Forelimb muscle (tissue), 1 donor: ENCODE measurements at regions not wholly inside any gene's neighbourhood (a gene's known extent, or its start where the extent isn't known, plus 50 kb on each side); places are given as distances from the start of the nearest gene placed in this dataset.
A peak's percentile ranks its signal among the peaks of the same experiment; 100 is the strongest.

Source experiments
- DNase-seq: peaks from one replicate; pipeline ENCODE4 v3.0.0-alpha.2; 2013; ENCODE audit warnings: low read depth

- no peak for DNase-seq
Measured at GRCh38 chr7:18241543-18242231, 214.0 kb upstream of the PRPS1L1 start.

DNA sequence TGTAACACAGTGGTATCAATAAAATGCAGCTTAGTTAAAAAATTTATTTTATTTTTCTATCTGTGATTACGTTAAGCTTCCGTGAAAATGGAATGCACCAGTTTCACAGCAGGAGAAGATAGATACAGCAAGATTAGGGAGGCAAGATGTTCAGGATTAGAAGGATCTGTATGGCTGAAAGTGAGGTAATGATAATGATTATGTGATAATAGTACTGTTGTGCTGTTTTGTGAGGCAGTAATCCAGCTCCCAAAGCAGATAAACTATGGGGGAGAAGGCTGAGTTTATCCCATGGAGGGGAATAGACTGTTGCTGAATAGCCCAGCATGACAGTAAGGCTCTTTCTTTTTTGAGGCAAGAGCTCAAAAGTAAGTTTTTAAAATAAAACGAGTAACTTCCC, 216.1 kb upstream of the PRPS1L1 start:
- no peak for DNase-seq

- DNase-seq, result no peak
Measured at GRCh38 chr7:18250133-18250532, 222.5 kb upstream of the PRPS1L1 start.

- no peak for DNase-seq
Measured at GRCh38 chr7:18257711-18258110, 230.1 kb upstream of the PRPS1L1 start.

DNA sequence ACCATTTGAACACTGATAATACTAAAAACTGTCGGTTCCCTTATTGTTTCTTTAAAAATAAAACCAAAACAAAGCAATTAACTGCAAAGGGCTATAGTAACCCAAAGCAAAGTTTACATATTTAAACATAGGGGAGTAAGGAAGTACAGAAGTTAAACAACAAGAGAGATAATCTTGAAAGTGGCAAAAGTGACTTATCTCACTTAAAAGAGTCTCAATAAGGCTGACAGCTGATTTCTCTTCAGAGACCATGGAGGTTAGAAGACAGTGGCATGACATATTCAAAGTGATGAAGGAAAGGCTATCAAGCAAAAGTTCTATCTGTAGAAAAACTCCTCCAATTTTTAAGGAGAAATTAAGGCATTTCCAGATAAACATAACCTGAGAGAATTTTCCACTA, 233.5 kb upstream of the HDAC9 start:
- DNase-seq, result no peak

DNA sequence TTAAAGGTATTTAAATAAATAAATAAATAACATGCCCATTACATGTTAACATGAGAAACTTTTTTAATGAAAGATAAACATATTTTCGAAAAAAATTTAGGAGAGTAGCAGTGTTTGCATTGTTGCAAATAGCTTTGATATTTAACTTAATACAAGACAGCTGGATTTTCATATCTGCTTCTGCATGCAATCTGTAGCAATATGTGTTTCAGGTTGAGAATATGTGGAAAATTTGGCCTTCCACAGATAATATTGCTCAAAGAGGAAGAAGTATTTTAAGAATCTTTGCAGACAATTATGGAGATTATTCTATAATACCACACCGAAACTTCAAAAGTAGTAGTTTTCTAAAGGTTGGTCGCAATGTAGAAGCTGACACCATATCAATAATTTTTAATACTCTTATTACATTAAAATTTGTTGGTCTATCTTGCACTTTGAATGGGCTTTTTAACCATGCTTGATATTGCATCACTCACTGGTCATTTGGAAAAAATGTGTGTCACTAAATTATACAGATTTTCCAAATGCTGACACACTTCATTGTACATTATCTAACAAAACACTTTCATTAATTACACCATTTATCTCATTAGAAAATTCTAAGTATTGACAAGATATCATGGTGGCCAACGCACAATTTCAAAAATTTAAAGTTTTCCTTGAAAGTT, 229.8 kb upstream of the HDAC9 start:
- DNase-seq, result no peak

DNA sequence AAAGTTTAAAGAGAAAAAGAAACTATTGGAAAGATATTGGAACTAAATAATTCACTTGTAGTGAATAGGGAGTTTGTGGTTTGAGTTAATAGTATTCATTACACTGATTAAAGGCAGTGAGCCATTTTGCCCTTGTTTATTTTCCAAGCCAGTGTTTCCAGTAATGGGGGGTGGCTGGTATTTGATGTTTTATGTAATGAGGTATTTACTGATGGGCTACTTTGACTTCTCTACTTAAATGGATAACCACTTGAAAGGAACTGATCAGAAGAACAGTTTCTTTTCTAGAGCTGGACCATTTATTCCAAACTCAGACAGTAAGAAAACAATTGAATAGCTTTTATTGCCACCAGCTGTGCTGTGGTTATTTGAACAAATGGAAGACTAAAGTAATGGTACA, 227.0 kb upstream of the HDAC9 start:
- no peak for DNase-seq

DNA sequence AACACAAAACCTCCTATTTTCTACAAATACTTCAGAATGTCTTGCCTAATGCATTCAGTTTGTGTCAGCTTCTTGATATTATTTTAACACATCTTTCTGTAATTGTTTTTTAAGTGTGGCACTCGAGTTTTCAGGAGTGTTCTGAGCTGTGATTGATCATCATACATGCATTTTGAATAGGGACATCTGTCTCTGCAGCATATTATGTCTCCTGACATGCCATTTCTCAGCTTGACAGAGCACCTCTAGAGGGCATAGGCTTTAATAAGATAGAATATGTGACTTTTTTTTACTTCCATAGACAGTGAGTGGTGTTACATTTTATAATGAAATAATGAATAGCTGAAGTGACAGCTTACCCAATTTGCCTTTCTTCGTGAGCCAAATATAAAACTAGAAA, 219.2 kb upstream of the HDAC9 start:
- no peak for DNase-seq

GRCh38 chr7:18278316-18278715, 217.2 kb upstream of the HDAC9 start:
- DNase-seq, result peak; percentile 29

DNA sequence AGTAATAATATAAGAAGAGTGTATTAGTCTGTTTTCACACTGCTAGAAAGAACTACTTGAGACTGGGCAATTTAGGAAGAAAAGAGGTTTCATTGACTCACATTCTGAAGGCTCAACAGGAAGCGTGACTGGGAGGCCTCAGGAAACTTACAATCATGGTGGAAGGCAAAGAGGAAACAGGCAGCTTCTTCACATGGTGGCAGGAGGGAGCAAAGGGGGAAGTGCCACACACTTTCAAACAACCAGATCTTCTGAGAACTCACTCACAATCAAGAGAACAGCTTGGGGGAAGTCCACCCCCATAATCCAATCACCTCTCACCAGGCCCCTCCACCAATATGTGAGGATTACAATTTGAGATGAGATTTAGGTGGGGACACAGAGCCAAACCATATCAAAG, 212.5 kb upstream of the HDAC9 start:
- no peak for DNase-seq

- no peak for DNase-seq
Measured at GRCh38 chr7:18287482-18287881, 208.1 kb upstream of the HDAC9 start.

DNA sequence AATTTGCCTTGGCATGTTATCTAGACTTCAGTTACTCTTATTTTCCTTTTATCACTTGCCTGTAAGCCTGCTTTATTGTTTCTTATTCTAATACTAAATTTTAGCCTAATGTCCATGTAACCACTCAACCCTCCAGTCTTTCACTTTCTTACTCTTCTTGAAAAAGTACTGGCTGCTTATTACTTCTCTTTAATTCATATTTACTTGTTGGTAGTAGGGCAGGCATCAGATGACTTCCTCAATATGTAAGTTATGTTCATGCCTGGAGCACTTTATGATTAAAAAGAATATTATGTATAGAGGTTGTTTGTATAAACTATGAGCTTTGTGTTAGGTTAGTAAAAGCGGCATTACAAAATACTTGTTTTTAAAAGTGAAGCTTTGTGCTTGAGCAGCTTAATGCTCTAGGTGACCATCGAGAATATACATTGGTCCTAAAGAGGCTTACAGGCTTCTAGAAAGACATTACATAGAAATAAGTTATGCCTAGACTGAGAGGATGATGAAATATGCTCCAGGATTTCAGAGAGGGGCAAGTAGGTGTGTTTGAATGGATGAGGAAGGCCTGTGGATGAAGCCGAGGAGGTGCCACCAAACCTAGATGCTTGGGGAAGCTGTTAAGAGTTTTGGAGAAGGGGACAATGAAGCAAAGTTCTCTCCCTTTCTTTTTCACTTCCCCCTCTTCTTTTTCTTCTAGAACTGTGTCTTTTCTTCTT, 207.1 kb upstream of the HDAC9 start:
- no peak for DNase-seq

- no peak for DNase-seq
Measured at GRCh38 chr7:18289788-18290187, 205.8 kb upstream of the HDAC9 start.

GRCh38 chr7:18290223-18290622, 205.3 kb upstream of the HDAC9 start:
- no peak for DNase-seq

- DNase-seq, result no peak
Measured at GRCh38 chr7:18290865-18291264, 204.7 kb upstream of the HDAC9 start.

- DNase-seq, result no peak
Measured at GRCh38 chr7:18292584-18292983, 203.0 kb upstream of the HDAC9 start.

DNA sequence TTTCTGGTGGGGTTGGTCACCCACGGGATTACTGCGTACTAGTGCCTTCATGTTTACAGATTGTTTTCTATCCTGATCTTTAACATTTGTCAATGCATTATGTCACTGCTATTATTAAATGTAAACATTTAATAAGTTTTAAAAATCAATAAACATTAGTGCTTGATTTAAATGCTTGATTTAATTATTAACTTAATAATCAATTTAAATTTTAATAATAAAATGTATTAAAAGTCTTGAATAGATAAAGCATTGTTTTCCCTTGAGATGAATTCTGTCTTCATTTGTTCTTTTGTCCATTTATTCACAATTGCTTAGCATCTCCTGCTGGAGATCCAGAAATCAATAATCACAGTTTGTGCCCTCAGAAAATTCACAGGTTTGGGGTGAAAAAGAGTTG, 201.8 kb upstream of the HDAC9 start:
- no peak for DNase-seq

- DNase-seq, result no peak
Measured at GRCh38 chr7:18294411-18294810, 201.1 kb upstream of the HDAC9 start.

GRCh38 chr7:18295781-18296423, 199.6 kb upstream of the HDAC9 start:
- DNase-seq, result no peak

GRCh38 chr7:18302097-18302496, 193.5 kb upstream of the HDAC9 start:
- DNase-seq, result no peak

DNA sequence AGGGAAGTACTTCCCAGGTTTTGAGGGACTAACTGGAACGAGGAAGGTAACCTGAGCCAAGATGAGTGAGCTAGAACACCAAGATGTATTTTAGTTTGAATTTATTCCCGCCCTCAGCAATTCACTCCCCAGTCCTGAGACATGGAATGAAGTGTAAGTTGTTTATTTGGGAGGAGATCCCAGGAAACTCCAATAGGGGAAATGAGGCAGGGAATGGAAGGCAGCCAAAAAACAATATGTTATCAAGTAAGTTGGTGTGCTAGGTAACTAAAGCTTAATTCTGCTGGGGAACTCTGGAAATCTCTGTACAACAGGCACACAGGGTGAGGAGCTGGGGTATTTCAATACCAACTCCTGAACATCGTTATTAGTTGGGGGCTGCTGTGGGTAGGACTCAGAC, 189.7 kb upstream of the HDAC9 start:
- no peak for DNase-seq

DNA sequence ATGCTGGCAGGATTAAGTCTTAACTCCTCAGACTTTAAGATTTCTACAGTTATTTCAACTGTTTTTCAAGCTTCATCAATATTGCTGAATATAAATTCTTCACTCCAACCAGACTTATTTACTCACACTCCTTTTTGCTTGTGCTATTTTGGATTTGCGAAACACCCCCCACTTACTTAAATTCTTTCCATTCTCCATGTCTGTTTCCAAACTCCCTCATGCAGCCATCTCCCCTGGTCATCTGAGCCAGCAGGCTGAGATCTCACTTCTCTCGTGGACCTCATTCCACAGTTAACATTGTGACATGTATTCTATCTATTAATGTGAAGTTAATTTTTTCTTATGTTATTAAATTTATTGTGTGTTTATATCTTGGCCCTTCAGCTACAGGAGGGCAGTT, 188.9 kb upstream of the HDAC9 start:
- no peak for DNase-seq

DNA sequence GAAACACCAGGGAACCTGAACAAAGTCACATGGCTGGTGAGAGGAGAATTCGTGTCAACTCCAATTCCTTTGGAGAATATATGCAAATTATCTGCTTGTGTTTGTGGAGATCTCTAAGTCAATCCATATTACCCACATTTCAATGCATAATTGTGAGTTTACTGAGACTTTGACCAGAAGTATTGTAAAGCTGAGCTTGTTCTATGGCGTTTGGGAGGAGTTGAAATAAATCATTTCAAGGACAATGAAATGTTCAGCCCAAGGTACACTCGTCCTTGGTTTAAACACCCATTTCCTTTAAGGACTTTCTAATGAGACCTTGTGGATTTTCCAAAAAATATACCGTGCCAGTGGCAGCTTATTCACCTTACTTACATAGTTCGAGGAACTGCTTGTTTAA, 186.6 kb upstream of the HDAC9 start:
- no peak for DNase-seq
